Sigmoid colon (tissue), 6 donors: ENCODE measurements at regions not wholly inside any gene's neighbourhood (a gene's known extent, or its start where the extent isn't known, plus 50 kb on each side); places are given as distances from the start of the nearest gene placed in this dataset.

ENCODE experiments used
- DNase-seq: peaks from one replicate; pipeline ENCODE4 v3.0.0-alpha.2; 2019
- H3K27ac ChIP-seq, 4 donors: fragments of 200-600 bp; sonication (generic); one replicate each; pipeline ENCODE4 v1.5.1; 2016 to 2019; ENCODE audit warnings: mild to moderate bottlenecking in 1 of 4
- H3K27me3 ChIP-seq, 3 donors: fragments of 200-600 bp; sonication (generic); one replicate each; pipeline ENCODE4 v1.5.1; 2019; ENCODE audit warnings: mild to moderate bottlenecking in 1 of 3
- H3K36me3 ChIP-seq, 4 donors: fragments of 200-600 bp; sonication (generic); one replicate each; pipeline ENCODE4 v1.5.1; 2016 to 2019
- H3K4me1 ChIP-seq, 4 donors: fragments of 200-600 bp; sonication (generic); one replicate each; pipeline ENCODE4 v1.5.1; 2017 to 2019
- H3K4me3 ChIP-seq, 4 donors: fragments of 200-600 bp; sonication (generic); one replicate each; pipeline ENCODE4 v1.5.1; 2017 to 2019; ENCODE audit warnings: mild to moderate bottlenecking in 2 of 4, moderate library complexity in 1 of 4
- H3K9me3 ChIP-seq, 4 donors: fragments of 200-600 bp in 3 of 4; sonication (generic) in 3 of 4; one replicate each; pipeline versions ENCODE4 v1.5.1 to v1.6.1; 2013 to 2019
- EP300 ChIP-seq, 4 donors: sonication (generic); formaldehyde crosslinking; IDR thresholded peaks; one replicate each; pipeline ENCODE4 v1.6.1; 2017; ENCODE audit warnings: antibody characterized with exemption in 4 of 4
- POLR2A ChIP-seq, 2 donors: fragments of 450-650 bp; IDR thresholded peaks; one replicate each; pipeline ENCODE4 v1.6.1; 2016; ENCODE audit warnings: antibody characterized with exemption in 2 of 2, mild to moderate bottlenecking in 2 of 2, moderate library complexity in 2 of 2
- POLR2AphosphoS5 ChIP-seq, 4 donors: sonication (generic); formaldehyde crosslinking; IDR thresholded peaks; one replicate each; pipeline ENCODE4 v1.6.1; 2017; ENCODE audit warnings: antibody characterized with exemption in 4 of 4
- WGBS, 2 donors: extraction: QIAGEN DNeasy Blood & Tissue Kit; methylation state at CpG; one replicate each; pipeline ENCODE4 v1.1.7; 2013; 5-methylcytosine and 5-hydroxymethylcytosine counted together
- intact Hi-C: fragments of 100-400 bp; cut with DNase I; formaldehyde crosslinking; loops from one replicate; pipeline ENCODE4 v1.15.1; 2023
- TF ChIP-seq, protein P1 (sequence below), 4 experiments: fragments of 450-650 bp in 3 of 4; fragments of 200-600 bp in 1 of 4; IDR thresholded peaks; one replicate each; pipeline ENCODE4 v1.5.1; 2016 to 2019; ENCODE audit warnings: antibody characterized with exemption in 4 of 4, mild to moderate bottlenecking in 3 of 4, moderate library complexity in 2 of 4
- donor health status: healthy with polysubstance abuse.
- donor health status: healthy.

DNA sequence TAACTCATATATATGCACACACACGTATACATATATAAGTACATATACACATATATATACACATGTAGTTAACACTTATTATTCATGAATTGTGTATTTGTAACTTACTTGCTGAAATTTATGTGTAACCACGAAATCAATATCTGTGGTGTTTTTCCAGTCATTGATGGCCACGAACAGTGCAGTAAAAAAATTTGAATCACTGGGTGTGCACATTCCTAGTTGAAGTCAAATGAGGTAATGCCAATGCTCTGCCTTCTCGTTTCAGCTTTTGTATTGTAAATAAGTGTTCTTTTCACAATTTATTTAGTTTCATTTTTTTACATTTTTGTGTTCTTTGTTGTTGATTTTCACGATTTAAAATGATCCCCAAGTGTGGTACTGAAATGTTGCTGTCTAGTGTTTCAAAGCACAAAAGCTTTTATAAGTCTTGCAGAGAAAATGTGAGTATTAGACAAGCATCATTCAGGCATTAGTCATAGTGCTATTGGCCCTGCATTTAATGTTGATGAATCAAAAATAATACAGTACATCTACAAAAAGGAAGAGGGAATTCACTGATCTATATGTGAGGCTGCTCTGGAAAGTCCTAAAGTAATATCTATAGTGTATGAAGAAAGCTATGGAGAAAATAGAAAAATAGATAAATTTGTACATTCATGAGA is 419.0 kb downstream of the DSC3 start:
- Histone ChIP-seq H3K4me3 (no peak overlapping the region), H3K36me3 (no peaks in the 10 kb centered on the region), H3K27ac (no peak overlapping the region), H3K4me1 (no peaks in the 10 kb centered on the region), H3K27me3 (no peaks in the 10 kb centered on the region), H3K9me3 (no peaks in the 10 kb centered on the region)
- intact Hi-C loops, result loop anchor here (10.0 kb wide), 1 partner anchor 61 kb away; no protein-coding TSS in a partner anchor
- DNase-seq, result no peak
- 36 to 68% methylated on average over 5 of the region's 5 CpGs for WGBS, 2 donors
- no peak for TF ChIP-seq EP300 (IDR thresholded peaks at IDR 0.05)

DNA sequence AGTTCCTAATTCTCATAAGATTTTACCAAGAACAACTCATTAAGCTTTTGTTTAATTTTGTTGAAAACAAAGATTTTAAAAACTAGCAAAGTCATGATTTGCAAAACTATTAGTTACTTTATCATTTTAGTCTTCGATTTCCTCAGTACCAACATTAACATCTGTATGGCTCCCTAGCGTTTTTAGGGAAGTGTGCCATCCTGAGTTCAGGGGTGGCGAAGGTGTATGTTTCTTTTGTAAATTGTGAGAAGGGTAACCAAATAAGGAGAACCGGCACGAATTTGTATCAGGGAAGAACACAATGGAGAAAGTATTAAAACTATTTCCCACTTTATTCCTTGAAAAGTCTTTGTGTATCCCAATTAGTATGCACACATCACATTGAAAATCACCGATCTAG is 419.9 kb downstream of the DSC3 start:
- H3K27me3 ChIP-seq, result no peaks in the 10 kb centered on the region
- H3K27ac ChIP-seq, result no peak overlapping the region
- intact Hi-C loops, result loop anchor here (10.0 kb wide), 1 partner anchor 62 kb away; no protein-coding TSS in a partner anchor
- DNase-seq, result no peak
- WGBS, 2 donors, result 63 to 78% methylated on average over 6 of the region's 6 CpGs
- no peak for TF ChIP-seq POLR2A (IDR thresholded peaks at IDR 0.05)
- no peak for TF ChIP-seq EP300 (IDR thresholded peaks at IDR 0.05)
- TF ChIP-seq, protein P1, sequence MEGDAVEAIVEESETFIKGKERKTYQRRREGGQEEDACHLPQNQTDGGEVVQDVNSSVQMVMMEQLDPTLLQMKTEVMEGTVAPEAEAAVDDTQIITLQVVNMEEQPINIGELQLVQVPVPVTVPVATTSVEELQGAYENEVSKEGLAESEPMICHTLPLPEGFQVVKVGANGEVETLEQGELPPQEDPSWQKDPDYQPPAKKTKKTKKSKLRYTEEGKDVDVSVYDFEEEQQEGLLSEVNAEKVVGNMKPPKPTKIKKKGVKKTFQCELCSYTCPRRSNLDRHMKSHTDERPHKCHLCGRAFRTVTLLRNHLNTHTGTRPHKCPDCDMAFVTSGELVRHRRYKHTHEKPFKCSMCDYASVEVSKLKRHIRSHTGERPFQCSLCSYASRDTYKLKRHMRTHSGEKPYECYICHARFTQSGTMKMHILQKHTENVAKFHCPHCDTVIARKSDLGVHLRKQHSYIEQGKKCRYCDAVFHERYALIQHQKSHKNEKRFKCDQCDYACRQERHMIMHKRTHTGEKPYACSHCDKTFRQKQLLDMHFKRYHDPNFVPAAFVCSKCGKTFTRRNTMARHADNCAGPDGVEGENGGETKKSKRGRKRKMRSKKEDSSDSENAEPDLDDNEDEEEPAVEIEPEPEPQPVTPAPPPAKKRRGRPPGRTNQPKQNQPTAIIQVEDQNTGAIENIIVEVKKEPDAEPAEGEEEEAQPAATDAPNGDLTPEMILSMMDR (IDR thresholded peaks at IDR 0.05), result no peak
- TF ChIP-seq POLR2AphosphoS5 (IDR thresholded peaks at IDR 0.05), result no peak
- H3K4me3 ChIP-seq, result no peak overlapping the region
- no peaks in the 10 kb centered on the region for H3K4me1 ChIP-seq
- no peaks in the 10 kb centered on the region for H3K9me3 ChIP-seq
- no peaks in the 10 kb centered on the region for H3K36me3 ChIP-seq

DNA sequence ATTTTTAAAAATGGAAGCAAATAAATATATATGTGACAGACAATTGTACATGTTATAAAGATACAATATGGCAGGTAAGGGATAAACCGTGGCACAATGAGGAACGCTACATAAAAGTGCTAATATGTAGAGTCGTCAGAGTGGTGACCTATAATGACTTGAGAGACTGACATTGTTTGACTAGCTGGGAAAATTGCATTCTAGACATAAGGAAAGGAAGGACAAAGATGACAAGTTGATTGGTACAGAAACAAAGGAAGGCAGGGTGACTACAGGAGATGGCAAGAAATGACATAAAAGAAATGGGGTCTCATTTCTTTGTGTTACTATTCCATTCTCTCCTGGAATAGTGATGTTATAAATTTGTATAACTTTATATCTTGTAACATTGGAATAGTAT is 420.4 kb downstream of the DSC3 start:
- WGBS, 2 donors, result 85 to 95% methylated on average over 3 of the region's 3 CpGs
- intact Hi-C loops, result loop anchor here (10.0 kb wide), 1 partner anchor 63 kb away; no protein-coding TSS in a partner anchor
- no peaks in the 10 kb centered on the region for H3K9me3 ChIP-seq
- H3K36me3 ChIP-seq, result no peaks in the 10 kb centered on the region
- no peak overlapping the region for H3K4me3 ChIP-seq
- H3K27me3 ChIP-seq, result no peaks in the 10 kb centered on the region
- no peaks in the 10 kb centered on the region for H3K4me1 ChIP-seq
- TF ChIP-seq POLR2AphosphoS5 (IDR thresholded peaks at IDR 0.05) (no peak), EP300 (IDR thresholded peaks at IDR 0.05) (no peak), POLR2A (IDR thresholded peaks at IDR 0.05) (no peak)
- no peak overlapping the region for H3K27ac ChIP-seq
- no peak for DNase-seq

DNA sequence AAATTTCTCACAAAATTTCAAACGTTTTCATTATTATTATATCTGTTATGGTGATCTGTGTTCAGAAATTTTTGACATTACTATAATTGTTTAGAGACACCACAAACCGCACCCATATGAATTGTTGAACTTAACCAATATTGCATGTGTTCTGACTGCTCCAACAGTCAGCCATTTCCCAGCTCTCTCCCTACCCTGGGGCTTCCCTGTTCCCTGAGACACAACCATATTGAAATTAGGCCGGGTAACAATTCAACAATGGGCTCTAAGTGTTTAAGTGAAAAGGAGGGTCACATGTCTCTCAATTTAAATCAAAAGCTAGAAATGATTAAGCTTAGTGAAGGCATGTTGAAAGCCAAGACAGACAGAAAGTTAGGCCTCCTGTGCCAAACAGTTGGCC is 424.0 kb downstream of the DSC3 start:
- H3K27me3 ChIP-seq, result no peaks in the 10 kb centered on the region
- DNase-seq, result no peak
- H3K4me3 ChIP-seq, result no peak overlapping the region
- no peaks in the 10 kb centered on the region for H3K9me3 ChIP-seq
- WGBS, 2 donors, result 81 to 85% methylated on average over 3 of the region's 3 CpGs
- no peak overlapping the region for H3K27ac ChIP-seq
- TF ChIP-seq POLR2A (IDR thresholded peaks at IDR 0.05), result no peak
- TF ChIP-seq, protein P1 (IDR thresholded peaks at IDR 0.05), result no peak
- no peak for TF ChIP-seq EP300 (IDR thresholded peaks at IDR 0.05)
- H3K36me3 ChIP-seq, result no peaks in the 10 kb centered on the region
- H3K4me1 ChIP-seq, result no peaks in the 10 kb centered on the region
- intact Hi-C loops, result no loop called here

DNA sequence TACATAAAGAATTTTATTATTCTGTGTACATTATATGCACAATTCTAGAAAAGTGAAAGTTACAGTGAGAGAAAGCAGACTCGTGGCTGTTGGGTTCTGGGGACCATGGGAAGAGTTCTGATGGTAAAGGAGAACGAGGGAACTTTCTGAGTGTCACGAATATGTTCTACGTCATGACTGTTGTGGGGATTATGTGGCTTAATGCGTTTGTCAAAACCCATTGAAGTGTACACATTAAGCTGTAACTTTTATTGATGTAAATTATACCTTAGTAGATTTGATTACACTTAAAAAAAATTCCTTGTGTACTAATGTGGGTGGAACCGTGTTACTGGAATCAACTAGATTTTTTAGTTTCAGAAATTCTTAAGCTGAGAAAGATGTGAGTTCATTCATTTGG is 426.1 kb downstream of the DSC3 start:
- intact Hi-C loops, result no loop called here
- H3K27ac ChIP-seq, result no peak overlapping the region
- DNase-seq, result no peak
- WGBS, 2 donors, result 21 to 64% methylated on average over 6 of the region's 6 CpGs
- no peaks in the 10 kb centered on the region for H3K9me3 ChIP-seq
- H3K27me3 ChIP-seq, result no peaks in the 10 kb centered on the region
- no peaks in the 10 kb centered on the region for H3K4me1 ChIP-seq
- TF ChIP-seq POLR2AphosphoS5 (IDR thresholded peaks at IDR 0.05) (no peak), POLR2A (IDR thresholded peaks at IDR 0.05) (no peak), EP300 (IDR thresholded peaks at IDR 0.05) (no peak)
- TF ChIP-seq, protein P1 (IDR thresholded peaks at IDR 0.05), result no peak
- no peak overlapping the region for H3K4me3 ChIP-seq
- H3K36me3 ChIP-seq, result no peaks in the 10 kb centered on the region

DNA sequence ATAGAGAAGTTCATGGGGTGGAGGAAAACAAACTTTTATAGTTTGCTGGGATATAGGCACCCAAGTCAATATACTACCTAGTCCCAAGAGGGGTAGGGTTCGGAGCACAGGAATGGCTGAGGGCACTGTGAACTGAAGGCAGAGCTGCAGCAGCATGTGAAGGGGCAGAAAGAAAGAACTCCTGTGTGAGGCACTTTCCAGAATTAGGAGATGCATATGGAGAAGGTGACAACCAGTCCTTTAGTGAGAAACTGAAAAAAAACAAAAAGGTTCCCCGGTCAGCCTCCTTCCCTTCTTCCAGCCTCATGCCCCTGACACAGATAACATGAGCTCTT is 429.1 kb downstream of the DSC3 start:
- intact Hi-C loops, result no loop called here
- H3K9me3 ChIP-seq, result no peaks in the 10 kb centered on the region
- no peak overlapping the region for H3K4me3 ChIP-seq
- no peaks in the 10 kb centered on the region for H3K4me1 ChIP-seq
- DNase-seq, result no peak
- no peaks in the 10 kb centered on the region for H3K36me3 ChIP-seq
- 77 to 83% methylated on average over 2 of the region's 2 CpGs for WGBS, 2 donors
- TF ChIP-seq POLR2AphosphoS5 (IDR thresholded peaks at IDR 0.05) (no peak), EP300 (IDR thresholded peaks at IDR 0.05) (no peak), POLR2A (IDR thresholded peaks at IDR 0.05) (no peak)
- TF ChIP-seq, protein P1 (IDR thresholded peaks at IDR 0.05), result no peak
- H3K27me3 ChIP-seq, result no peaks in the 10 kb centered on the region
- H3K27ac ChIP-seq, result no peak overlapping the region
